Psoas muscle (tissue), 7 donors: ENCODE measurements at regions not wholly inside any gene's neighbourhood (a gene's known extent, or its start where the extent isn't known, plus 50 kb on each side); places are given as distances from the start of the nearest gene placed in this dataset.
A peak's percentile ranks its signal among the peaks of the same experiment; 100 is the strongest.
"Not testable (repeated sequence)": the region's sequence is repeated elsewhere in the genome, so short reads cannot be mapped to it uniquely, and the experiment has no call there.

ENCODE experiments used
- ATAC-seq, 4 donors: fragments of 200-7000 bp; cut with Tn5 transposase; one replicate each; pipeline ENCODE4 v1.9.1; 2020; ENCODE audit warnings: moderate library complexity in 3 of 4, mild to moderate bottlenecking in 2 of 4
- DNase-seq, 2 donors: peaks; one replicate each; pipeline ENCODE4 v3.0.0-alpha.2; 2020
- H3K27ac ChIP-seq: fragments of 200-600 bp; one replicate; pipeline ENCODE4 v1.8.0; 2022
- H3K27me3 ChIP-seq, 3 donors: fragments of 200-600 bp in 1 of 3; one replicate each; pipeline versions ENCODE4 v1.6.1 to v1.8.0; 2013 to 2022; ENCODE audit warnings: low read length in 2 of 3, mild to moderate bottlenecking in 2 of 3, moderate library complexity in 1 of 3; ENCODE audit not compliant: insufficient read depth in 3 of 3
- H3K36me3 ChIP-seq, 2 donors: fragments of 200-600 bp in 1 of 2; one replicate each; pipeline versions ENCODE4 v1.6.1 to v1.8.0; 2013 to 2022; ENCODE audit warnings: low read depth in 1 of 2, mild to moderate bottlenecking in 1 of 2, moderate library complexity in 1 of 2; ENCODE audit not compliant: insufficient read depth in 1 of 2
- H3K4me1 ChIP-seq: fragments of 200-600 bp; one replicate; pipeline ENCODE4 v1.8.0; 2022
- H3K4me3 ChIP-seq: fragments of 200-600 bp; one replicate; pipeline ENCODE4 v1.8.0; 2022; ENCODE audit warnings: mild to moderate bottlenecking
- H3K9me3 ChIP-seq: fragments of 200-600 bp; one replicate; pipeline ENCODE4 v1.8.0; 2022
- WGBS, 3 donors: extraction: QIAGEN DNeasy Blood & Tissue Kit; methylation state at CpG; one replicate each; pipeline versions ENCODE4 v1.1.6 to v1.1.7; 2013; 5-methylcytosine and 5-hydroxymethylcytosine counted together
- intact Hi-C, 2 donors: fragments of 100-400 bp; cut with DNase I; formaldehyde crosslinking; loops; one replicate each; pipeline versions ENCODE4 v1.11.0 to v1.14.2; 2022
- TF ChIP-seq, protein P1 (sequence below): fragments of 200-600 bp; IDR thresholded peaks from one replicate; pipeline ENCODE4 v1.8.0; 2022; ENCODE audit warnings: antibody characterized with exemption
- donor health status: healthy with polysubstance abuse.
- donor health status: DM: no; HTN: no; CAD: no; lungs with moderate emphysema.
- donor health status: Bipolar disorder and iron deficiency.
- donor health status: healthy.
- donor health status: DM: yes; HTN: yes; CAD: no.
- donor health status: DM: no; HTN: no; CAD: no.
- donor health status: DM: yes; HTN: yes; CAD: no.

DNA sequence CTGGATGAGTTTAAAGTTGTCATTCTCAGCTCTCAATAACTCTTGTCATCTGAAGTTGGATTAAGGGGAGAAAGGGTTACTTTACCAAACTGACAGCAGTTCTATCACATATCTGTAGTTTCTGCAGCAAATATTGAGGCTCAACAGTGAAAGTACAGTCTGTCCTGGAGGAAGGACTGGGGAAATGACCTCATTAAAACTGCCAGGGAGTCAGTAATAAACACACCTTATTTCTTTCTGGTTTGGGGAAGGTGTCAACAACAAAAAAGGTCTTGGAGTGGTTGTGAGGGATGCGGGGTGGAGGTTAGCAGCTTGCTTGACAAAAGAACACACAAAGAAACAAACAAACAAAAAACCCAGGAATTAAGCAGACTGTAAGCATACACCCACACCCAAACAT is 1418.0 kb downstream of the STIM2 start:
- intact Hi-C loops = no loop called here
- no peak for ATAC-seq
- WGBS, 3 donors = 67 to 100% (median 73%) methylated on average over 1 of the region's 1 CpG

DNA sequence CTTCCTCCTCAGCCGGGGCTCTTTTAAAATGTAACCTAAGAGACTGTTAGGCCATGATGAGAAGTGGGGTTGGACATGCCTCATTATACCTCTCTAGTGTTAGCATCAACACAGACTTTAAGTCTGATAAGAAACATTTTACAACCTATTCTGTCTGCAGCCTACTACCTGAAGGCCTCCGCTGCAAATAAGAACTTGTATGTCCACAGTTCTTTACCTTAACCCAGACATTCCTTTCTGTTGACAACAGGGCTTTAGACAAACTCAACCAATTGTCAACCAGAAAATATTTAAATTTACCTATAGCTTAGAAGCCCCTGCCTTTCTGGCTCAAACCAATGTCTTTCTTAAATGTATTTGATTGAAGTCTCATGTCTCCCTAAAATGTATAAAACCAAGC is 1418.6 kb downstream of the STIM2 start:
- no peaks in the 10 kb centered on the region for H3K27me3 ChIP-seq
- no peaks in the 10 kb centered on the region for H3K36me3 ChIP-seq
- DNase-seq (no peak), ATAC-seq (no peak)
- H3K27ac ChIP-seq = no peak overlapping the region
- no peaks in the 10 kb centered on the region for H3K9me3 ChIP-seq
- 52 to 87% (median 81%) methylated on average over 2 of the region's 2 CpGs for WGBS, 3 donors
- intact Hi-C loops = no loop called here
- no peak overlapping the region for H3K4me3 ChIP-seq
- H3K4me1 ChIP-seq = no peaks in the 10 kb centered on the region
- TF ChIP-seq, protein P1, sequence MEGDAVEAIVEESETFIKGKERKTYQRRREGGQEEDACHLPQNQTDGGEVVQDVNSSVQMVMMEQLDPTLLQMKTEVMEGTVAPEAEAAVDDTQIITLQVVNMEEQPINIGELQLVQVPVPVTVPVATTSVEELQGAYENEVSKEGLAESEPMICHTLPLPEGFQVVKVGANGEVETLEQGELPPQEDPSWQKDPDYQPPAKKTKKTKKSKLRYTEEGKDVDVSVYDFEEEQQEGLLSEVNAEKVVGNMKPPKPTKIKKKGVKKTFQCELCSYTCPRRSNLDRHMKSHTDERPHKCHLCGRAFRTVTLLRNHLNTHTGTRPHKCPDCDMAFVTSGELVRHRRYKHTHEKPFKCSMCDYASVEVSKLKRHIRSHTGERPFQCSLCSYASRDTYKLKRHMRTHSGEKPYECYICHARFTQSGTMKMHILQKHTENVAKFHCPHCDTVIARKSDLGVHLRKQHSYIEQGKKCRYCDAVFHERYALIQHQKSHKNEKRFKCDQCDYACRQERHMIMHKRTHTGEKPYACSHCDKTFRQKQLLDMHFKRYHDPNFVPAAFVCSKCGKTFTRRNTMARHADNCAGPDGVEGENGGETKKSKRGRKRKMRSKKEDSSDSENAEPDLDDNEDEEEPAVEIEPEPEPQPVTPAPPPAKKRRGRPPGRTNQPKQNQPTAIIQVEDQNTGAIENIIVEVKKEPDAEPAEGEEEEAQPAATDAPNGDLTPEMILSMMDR = no peak

More for the DNA sequence above, 1418.0 kb downstream of the STIM2 start:
- no peak overlapping the region for H3K4me3 ChIP-seq
- no peaks in the 10 kb centered on the region for H3K9me3 ChIP-seq
- H3K27me3 ChIP-seq = no peaks in the 10 kb centered on the region
- no peaks in the 10 kb centered on the region for H3K4me1 ChIP-seq
- no peak overlapping the region for H3K27ac ChIP-seq
- H3K36me3 ChIP-seq = no peaks in the 10 kb centered on the region
- no peak for DNase-seq
- TF ChIP-seq, protein P1 = no peak

DNA sequence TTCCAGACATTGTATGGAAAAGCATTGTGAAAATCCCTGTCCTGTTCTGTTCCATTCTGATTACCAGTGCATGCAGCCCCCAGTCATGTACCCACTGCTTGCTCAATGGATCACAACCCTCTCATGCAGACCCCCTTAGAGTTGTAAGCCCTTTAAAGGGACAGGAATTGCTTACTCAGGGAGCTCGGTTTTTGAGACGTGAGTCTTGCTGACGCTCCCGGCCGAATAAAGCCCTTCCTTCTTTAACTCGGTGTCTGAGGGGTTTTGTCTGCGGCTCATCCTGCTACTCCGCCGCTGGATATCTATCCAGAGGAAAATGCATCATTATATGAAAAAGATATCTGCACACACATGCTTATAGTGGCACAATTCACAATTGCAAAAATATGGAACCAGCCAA is 1425.6 kb downstream of the STIM2 start:
- H3K36me3 ChIP-seq, ATAC-seq, H3K27me3 ChIP-seq, DNase-seq, H3K4me1 ChIP-seq, intact Hi-C loops, H3K9me3 ChIP-seq, H3K27ac ChIP-seq, H3K4me3 ChIP-seq: not testable (repeated sequence)
- 94 to 96% (median 96%) methylated on average over 9 of the region's 9 CpGs for WGBS, 3 donors

DNA sequence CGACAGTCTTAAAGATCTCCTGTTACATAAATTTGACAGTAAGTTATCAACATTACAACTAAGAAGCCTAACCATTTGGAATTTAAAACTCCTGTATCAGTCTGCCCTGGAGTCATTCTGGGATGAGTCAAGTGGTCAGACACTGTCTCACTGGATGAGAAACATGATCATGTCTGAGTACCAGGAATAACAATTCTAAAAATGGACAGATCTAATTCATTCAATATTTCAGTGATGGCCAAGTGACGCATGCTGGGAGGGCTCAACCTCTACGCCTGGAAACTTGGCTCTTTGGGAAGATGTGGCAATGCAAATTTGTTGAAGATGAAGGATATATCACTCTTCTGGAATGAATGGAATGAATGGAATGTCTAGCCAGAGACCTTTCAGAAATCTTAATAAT is 1427.2 kb downstream of the STIM2 start:
- no peaks in the 10 kb centered on the region for H3K36me3 ChIP-seq
- no peaks in the 10 kb centered on the region for H3K27me3 ChIP-seq
- 10 to 21% (median 19%) methylated on average over 3 of the region's 3 CpGs for WGBS, 3 donors
- no peak overlapping the region for H3K4me3 ChIP-seq
- intact Hi-C loops = no loop called here
- no peaks in the 10 kb centered on the region for H3K4me1 ChIP-seq
- TF ChIP-seq, protein P1 = no peak
- ATAC-seq (peak in 3 of 4 donors; percentile 28 to 78 (median 37)), DNase-seq (peak in 1 of 2 donors; percentile 25)
- no peak overlapping the region for H3K27ac ChIP-seq
- H3K9me3 ChIP-seq = no peaks in the 10 kb centered on the region

DNA sequence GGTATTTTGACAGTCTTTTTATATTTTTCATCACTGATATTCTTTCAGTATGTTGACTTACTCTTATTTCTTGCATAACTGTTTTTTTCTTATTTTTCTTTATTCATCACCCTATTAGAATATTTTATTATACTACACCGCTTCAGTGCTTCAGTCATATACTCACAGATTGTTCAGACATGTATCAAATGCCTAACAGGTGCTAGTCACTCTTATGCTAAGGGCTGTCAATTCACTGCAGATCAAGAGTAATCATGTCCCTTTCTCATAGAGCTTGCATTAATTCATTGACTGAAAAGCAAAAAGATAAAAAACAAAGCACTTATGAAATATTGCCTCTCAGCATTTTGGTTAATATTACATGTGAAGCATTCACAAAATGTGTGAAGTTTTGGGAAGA is 1435.6 kb downstream of the STIM2 start:
- no peak for ATAC-seq
- intact Hi-C loops = no loop called here
- 61 to 71% (median 67%) methylated on average over 1 of the region's 1 CpG for WGBS, 3 donors

More for the DNA sequence above, 1435.6 kb downstream of the STIM2 start:
- H3K27ac ChIP-seq = no peak overlapping the region
- no peaks in the 10 kb centered on the region for H3K36me3 ChIP-seq
- TF ChIP-seq, protein P1 = no peak
- no peaks in the 10 kb centered on the region for H3K27me3 ChIP-seq
- no peaks in the 10 kb centered on the region for H3K9me3 ChIP-seq
- no peak for DNase-seq
- H3K4me1 ChIP-seq = no peaks in the 10 kb centered on the region
- H3K4me3 ChIP-seq = no peak overlapping the region
